ENCODE measurements at regions not wholly inside any gene's neighbourhood (a gene's known extent, or its start where the extent isn't known, plus 50 kb on each side); places are given as distances from the start of the nearest gene placed in this dataset.

DNA sequence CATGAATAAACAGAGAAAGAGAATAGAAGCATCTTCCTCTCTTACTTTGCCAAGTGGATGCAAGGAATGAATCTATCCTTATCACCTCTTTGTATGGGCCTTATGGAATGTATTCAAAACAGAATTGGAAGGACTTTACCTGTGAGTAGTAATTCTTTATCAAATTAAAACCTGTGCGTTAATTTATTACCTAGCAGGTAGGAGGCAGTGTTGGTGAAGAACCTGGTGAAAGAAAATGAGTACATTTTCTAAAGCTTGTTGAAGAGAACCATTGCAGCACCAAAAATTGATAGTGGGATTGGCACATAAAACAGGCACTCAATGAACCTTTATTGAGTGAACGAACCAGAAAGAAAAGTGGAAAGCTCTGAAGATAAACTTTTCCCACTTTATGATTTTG, 1302.1 kb upstream of the CELF4 start:
- TF ChIP-seq, protein P1, sequence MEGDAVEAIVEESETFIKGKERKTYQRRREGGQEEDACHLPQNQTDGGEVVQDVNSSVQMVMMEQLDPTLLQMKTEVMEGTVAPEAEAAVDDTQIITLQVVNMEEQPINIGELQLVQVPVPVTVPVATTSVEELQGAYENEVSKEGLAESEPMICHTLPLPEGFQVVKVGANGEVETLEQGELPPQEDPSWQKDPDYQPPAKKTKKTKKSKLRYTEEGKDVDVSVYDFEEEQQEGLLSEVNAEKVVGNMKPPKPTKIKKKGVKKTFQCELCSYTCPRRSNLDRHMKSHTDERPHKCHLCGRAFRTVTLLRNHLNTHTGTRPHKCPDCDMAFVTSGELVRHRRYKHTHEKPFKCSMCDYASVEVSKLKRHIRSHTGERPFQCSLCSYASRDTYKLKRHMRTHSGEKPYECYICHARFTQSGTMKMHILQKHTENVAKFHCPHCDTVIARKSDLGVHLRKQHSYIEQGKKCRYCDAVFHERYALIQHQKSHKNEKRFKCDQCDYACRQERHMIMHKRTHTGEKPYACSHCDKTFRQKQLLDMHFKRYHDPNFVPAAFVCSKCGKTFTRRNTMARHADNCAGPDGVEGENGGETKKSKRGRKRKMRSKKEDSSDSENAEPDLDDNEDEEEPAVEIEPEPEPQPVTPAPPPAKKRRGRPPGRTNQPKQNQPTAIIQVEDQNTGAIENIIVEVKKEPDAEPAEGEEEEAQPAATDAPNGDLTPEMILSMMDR (IDR thresholded peaks at IDR 0.05): no peak
- TF ChIP-seq EP300 (IDR thresholded peaks at IDR 0.05; ENCODE audit: low read depth): no peak
- TF ChIP-seq POLR2A (IDR thresholded peaks at IDR 0.05): no peak
- TF ChIP-seq POLR2AphosphoS5 (IDR thresholded peaks at IDR 0.05): no peak
- Histone ChIP-seq H3K27ac (no peak overlapping the region), H3K36me3 (no peaks in the 10 kb centered on the region), H3K9me3 (no peaks in the 10 kb centered on the region), H3K27me3 (no peaks in the 10 kb centered on the region), H3K4me3 (no peak overlapping the region), H3K4me1 (no peaks in the 10 kb centered on the region)
- intact Hi-C loops (cut with DNase I; ENCODE audit: low total_unique reads): no loop called here
- DNase-seq: no peak
- WGBS, 2 donors (ENCODE audit: low coverage in 1 of 2): 71 to 79% methylated on average over 2 of the region's 2 CpGs
- in situ Hi-C loops (cut with MboI; ENCODE audit: low pct_ligation_motif_present in 1 of 4, low pct_unique_long_range_greater_than_20kb in 1 of 4, low sequenced_read_pairs in 3 of 4): no loop called here

DNA sequence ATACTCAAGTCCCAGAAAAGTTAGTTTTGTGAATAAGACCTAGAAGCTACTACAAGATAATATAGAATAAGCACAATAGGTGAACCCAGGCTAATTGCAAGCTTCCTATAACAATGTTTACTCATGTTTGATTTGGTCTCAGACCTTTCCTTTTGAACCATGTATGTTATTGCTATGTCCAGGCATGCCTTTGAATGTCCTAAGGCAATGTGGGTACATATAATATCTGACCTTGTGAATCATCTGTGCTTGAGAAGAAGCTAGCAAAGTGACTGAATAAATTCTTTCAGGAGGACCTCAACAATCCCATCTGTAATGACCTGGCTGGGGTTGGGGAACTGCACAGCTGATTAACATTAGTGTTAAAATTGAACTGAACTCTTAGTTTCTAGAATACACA, 1285.9 kb upstream of the CELF4 start:
- H3K4me3 ChIP-seq: no peak overlapping the region
- no peaks in the 10 kb centered on the region for H3K36me3 ChIP-seq
- H3K4me1 ChIP-seq: no peaks in the 10 kb centered on the region
- intact Hi-C loops (cut with DNase I; ENCODE audit: low total_unique reads) (no loop called here), in situ Hi-C loops (cut with MboI; ENCODE audit: low pct_ligation_motif_present in 1 of 4, low pct_unique_long_range_greater_than_20kb in 1 of 4, low sequenced_read_pairs in 3 of 4) (no loop called here)
- no peak overlapping the region for H3K27ac ChIP-seq
- peaks cover 0 to 6% of the 10 kb centered on the region in 2 donors for H3K9me3 ChIP-seq
- H3K27me3 ChIP-seq: no peaks in the 10 kb centered on the region
- no peak for DNase-seq
- TF ChIP-seq EP300 (IDR thresholded peaks at IDR 0.05; ENCODE audit: low read depth) (no peak), POLR2A (IDR thresholded peaks at IDR 0.05) (no peak), POLR2AphosphoS5 (IDR thresholded peaks at IDR 0.05) (no peak)
- TF ChIP-seq, protein P1 (IDR thresholded peaks at IDR 0.05): no peak

DNA sequence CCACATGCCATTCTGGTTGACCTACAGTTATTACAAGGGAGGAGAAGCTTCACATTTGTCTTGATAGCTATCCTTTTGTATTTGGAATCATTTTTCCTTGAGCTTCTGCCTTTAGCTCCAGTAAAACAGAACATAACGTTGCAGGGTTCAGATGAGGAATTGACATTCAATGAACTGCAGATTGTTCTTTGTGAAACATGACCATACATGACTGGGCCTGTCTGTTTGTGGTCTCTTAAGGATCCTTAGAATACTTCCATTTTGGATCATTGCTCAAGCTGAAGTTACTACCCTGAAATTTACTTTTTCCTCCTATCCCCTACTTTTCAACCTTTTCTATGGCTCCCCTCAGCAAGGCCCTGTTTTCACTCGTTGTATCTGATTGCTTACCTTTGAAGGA, 1281.7 kb upstream of the CELF4 start:
- Histone ChIP-seq H3K4me3 (no peak overlapping the region), H3K9me3 (no peaks in the 10 kb centered on the region), H3K27me3 (no peaks in the 10 kb centered on the region), H3K27ac (no peak overlapping the region), H3K4me1 (no peaks in the 10 kb centered on the region), H3K36me3 (no peaks in the 10 kb centered on the region)
- no peak for DNase-seq
- intact Hi-C loops (cut with DNase I; ENCODE audit: low total_unique reads): no loop called here
- 68 to 70% methylated on average over 2 of the region's 2 CpGs for WGBS, 2 donors (ENCODE audit: low coverage in 1 of 2)
- in situ Hi-C loops (cut with MboI; ENCODE audit: low pct_ligation_motif_present in 1 of 4, low pct_unique_long_range_greater_than_20kb in 1 of 4, low sequenced_read_pairs in 3 of 4): loop anchor here in 1 of 4 donors (25.0 kb wide), 1 partner anchor 90 kb away; no protein-coding TSS in a partner anchor
- TF ChIP-seq POLR2AphosphoS5 (IDR thresholded peaks at IDR 0.05): no peak
- no peak for TF ChIP-seq POLR2A (IDR thresholded peaks at IDR 0.05)

DNA sequence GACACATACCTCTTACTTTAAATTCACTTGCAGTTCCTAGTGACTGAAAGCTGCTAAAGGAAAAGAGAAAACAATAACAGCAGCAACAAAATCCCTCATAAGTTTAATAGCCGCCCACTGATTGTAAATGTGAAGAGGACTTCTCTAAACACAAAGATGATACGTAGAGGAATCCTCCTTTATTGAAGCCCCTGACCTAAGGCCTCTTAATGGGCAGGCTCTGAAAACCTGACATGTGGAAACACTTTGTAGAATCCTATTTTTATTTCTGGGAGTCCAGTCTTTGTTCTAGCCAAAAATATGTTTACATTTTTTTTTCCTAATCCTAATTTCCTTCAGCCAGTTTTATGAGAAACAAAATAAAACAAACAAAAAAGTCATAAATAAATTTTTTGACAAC, 1277.7 kb upstream of the CELF4 start:
- Histone ChIP-seq H3K4me1 (no peaks in the 10 kb centered on the region), H3K4me3 (no peak overlapping the region), H3K36me3 (no peaks in the 10 kb centered on the region), H3K27me3 (no peaks in the 10 kb centered on the region), H3K9me3 (no peaks in the 10 kb centered on the region), H3K27ac (no peak overlapping the region)
- intact Hi-C loops (cut with DNase I; ENCODE audit: low total_unique reads) (loop anchor here (5.0 kb wide), 1 partner anchor 201 kb away; no protein-coding TSS in a partner anchor), in situ Hi-C loops (cut with MboI; ENCODE audit: low pct_ligation_motif_present in 1 of 4, low pct_unique_long_range_greater_than_20kb in 1 of 4, low sequenced_read_pairs in 3 of 4) (loop anchor here in 1 of 4 donors (25.0 kb wide), 1 partner anchor 94 kb away; no protein-coding TSS in a partner anchor)
- no peak for DNase-seq
- 64% methylated on average over 2 of the region's 2 CpGs; no CpG with 5 or more reads in 1 of the 2 donors for WGBS, 2 donors (ENCODE audit: low coverage in 1 of 2)
- TF ChIP-seq POLR2AphosphoS5 (IDR thresholded peaks at IDR 0.05) (no peak), POLR2A (IDR thresholded peaks at IDR 0.05) (no peak), EP300 (IDR thresholded peaks at IDR 0.05; ENCODE audit: low read depth) (no peak)
- TF ChIP-seq, protein P1 (IDR thresholded peaks at IDR 0.05): no peak

DNA sequence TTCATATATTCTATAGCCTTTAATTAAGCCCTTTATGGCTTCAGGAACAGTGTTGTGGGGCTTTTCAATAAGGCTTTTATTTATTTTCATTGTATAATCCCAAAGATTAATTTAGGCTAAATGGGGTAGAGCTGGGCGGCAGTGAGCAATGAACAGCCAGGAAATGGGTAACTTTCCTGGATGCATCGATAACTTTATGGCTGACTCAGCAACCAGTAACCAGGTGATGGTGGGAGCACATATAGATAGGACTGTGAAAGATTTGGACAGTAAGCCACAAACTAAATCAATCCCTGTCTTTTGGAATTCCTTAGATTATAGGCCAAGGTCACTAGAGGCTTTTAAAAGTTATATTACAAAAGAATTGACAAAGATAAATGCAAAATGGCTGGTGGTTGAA, 1260.6 kb upstream of the CELF4 start:
- TF ChIP-seq, protein P1 (IDR thresholded peaks at IDR 0.05): no peak
- TF ChIP-seq EP300 (IDR thresholded peaks at IDR 0.05; ENCODE audit: low read depth): no peak
- TF ChIP-seq POLR2AphosphoS5 (IDR thresholded peaks at IDR 0.05): no peak
- no peak for TF ChIP-seq POLR2A (IDR thresholded peaks at IDR 0.05)
- Histone ChIP-seq H3K9me3 (no peaks in the 10 kb centered on the region), H3K27me3 (no peaks in the 10 kb centered on the region), H3K36me3 (no peaks in the 10 kb centered on the region), H3K4me3 (no peak overlapping the region), H3K4me1 (no peaks in the 10 kb centered on the region), H3K27ac (no peak overlapping the region)
- in situ Hi-C loops (cut with MboI; ENCODE audit: low pct_ligation_motif_present in 1 of 4, low pct_unique_long_range_greater_than_20kb in 1 of 4, low sequenced_read_pairs in 3 of 4): loop anchor here in 1 of 4 donors (25.0 kb wide), 1 partner anchor 111 kb away; no protein-coding TSS in a partner anchor
- DNase-seq: no peak
- intact Hi-C loops (cut with DNase I; ENCODE audit: low total_unique reads): no loop called here
- 88 to 93% methylated on average over 1 to 2 of the region's 2 CpGs for WGBS, 2 donors (ENCODE audit: low coverage in 1 of 2)
